MM.1S (cell line): ENCODE measurements at regions not wholly inside any gene's neighbourhood (a gene's known extent, or its start where the extent isn't known, plus 50 kb on each side); places are given as distances from the start of the nearest gene placed in this dataset.

Experiments used
- DNase-seq: peaks from one replicate; pipeline ENCODE4 v3.0.0-alpha.2; 2015
- H2AFZ ChIP-seq: fragments of 300-600 bp; sonication (generic); 2 replicates; pipeline ENCODE4 v1.6.0; 2016; ENCODE audit warnings: antibody characterized with exemption, low read length
- H3F3A ChIP-seq: fragments of 300-600 bp; sonication (generic); 2 replicates; pipeline ENCODE4 v1.6.1; 2016; ENCODE audit warnings: mild to moderate bottlenecking, antibody characterized with exemption, low read length, moderate library complexity, mixed read lengths; ENCODE audit not compliant: insufficient read depth
- H3K27ac ChIP-seq: fragments of 300-600 bp; sonication (generic); 2 replicates; pipeline ENCODE4 v1.5.1; 2016; ENCODE audit warnings: mild to moderate bottlenecking, low read length
- H3K27me3 ChIP-seq: fragments of 300-600 bp; sonication (generic); replicated peaks from 2 replicates; pipeline ENCODE4 v1.6.0; 2016; ENCODE audit warnings: low read length; ENCODE audit not compliant: insufficient read depth
- H3K36me3 ChIP-seq: fragments of 300-600 bp; sonication (generic); replicated peaks from 2 replicates; pipeline ENCODE4 v1.6.1; 2016; ENCODE audit warnings: mild to moderate bottlenecking, low read length, mixed read lengths; ENCODE audit not compliant: insufficient read depth
- H3K4me1 ChIP-seq: fragments of 300-600 bp; sonication (generic); 2 replicates; pipeline ENCODE4 v1.6.1; 2016; ENCODE audit warnings: low read length, mixed read lengths
- H3K4me2 ChIP-seq: fragments of 300-600 bp; sonication (generic); 2 replicates; pipeline ENCODE4 v1.6.0; 2016; ENCODE audit warnings: low read depth, low read length
- H3K4me3 ChIP-seq: fragments of 300-600 bp; sonication (generic); 2 replicates; pipeline ENCODE4 v1.5.1; 2016; ENCODE audit warnings: low read length, mixed read lengths
- H3K79me2 ChIP-seq: fragments of 300-600 bp; sonication (generic); 2 replicates; pipeline ENCODE4 v1.6.1; 2016; ENCODE audit warnings: mixed run types, low read length, mixed read lengths
- H3K9ac ChIP-seq: fragments of 300-600 bp; sonication (generic); 2 replicates; pipeline ENCODE4 v1.6.1; 2016; ENCODE audit warnings: low read length, mixed read lengths
- H3K9me2 ChIP-seq: fragments of 300-600 bp; sonication (generic); replicated peaks from 2 replicates; pipeline ENCODE4 v1.6.1; 2016; ENCODE audit warnings: mild to moderate bottlenecking, low read length, mixed read lengths; ENCODE audit not compliant: insufficient read depth
- H3K9me3 ChIP-seq: fragments of 300-600 bp; sonication (generic); replicated peaks from 2 replicates; pipeline ENCODE4 v1.6.1; 2016; ENCODE audit warnings: mild to moderate bottlenecking, low read length, mixed read lengths; ENCODE audit not compliant: insufficient read depth
- H4K20me1 ChIP-seq: fragments of 300-600 bp; sonication (generic); 2 replicates; pipeline ENCODE4 v1.6.1; 2016; ENCODE audit warnings: mild to moderate bottlenecking, low read length, moderate library complexity, mixed read lengths; ENCODE audit not compliant: insufficient read depth
- CTCF ChIP-seq: fragments of 300-600 bp; sonication (generic); IDR thresholded peaks from 2 replicates; pipeline ENCODE4 v1.5.1; 2016; ENCODE audit warnings: antibody characterized with exemption, low read length, mixed read lengths
- EZH2 ChIP-seq: fragments of 300-600 bp; sonication (generic); optimal IDR thresholded peaks from 2 replicates; pipeline ENCODE3; 2017; ENCODE audit warnings: low read depth, mild to moderate bottlenecking, antibody characterized with exemption, low read length, mixed read lengths
- EZH2phosphoT487 ChIP-seq: fragments of 300-600 bp; sonication (generic); IDR thresholded peaks from 2 replicates; pipeline ENCODE4 v1.6.1; 2018; ENCODE audit warnings: antibody characterized with exemption, low read length

DNA sequence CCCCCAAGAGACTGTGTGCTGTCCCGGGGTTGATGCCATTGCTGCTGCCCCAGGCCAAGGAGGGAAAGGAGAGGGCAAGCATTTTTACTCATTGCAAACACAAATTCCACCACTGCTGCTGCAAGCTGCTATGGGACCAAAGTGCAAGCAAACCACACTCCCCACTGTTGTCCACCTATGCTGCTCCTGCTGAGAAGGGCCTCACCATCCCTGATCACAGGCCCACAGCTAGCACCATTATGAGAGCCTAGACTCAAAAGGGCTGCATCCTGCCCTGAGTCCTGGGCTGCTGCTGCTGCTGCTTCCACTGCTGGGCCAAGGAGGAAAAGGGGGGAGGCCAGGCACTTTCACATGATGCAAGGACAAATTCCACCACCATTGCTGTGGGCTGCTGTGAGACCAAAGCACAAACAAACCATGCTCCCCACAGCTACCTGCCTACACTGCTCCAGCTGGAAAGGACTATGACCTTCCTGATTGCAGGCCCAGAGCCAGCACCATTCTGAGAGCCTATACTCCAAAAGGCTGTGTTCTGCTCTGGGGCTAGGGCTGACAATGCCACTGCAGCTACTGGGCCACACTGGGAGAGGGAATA, 218.2 kb upstream of the ZCCHC13 start:
- Histone ChIP-seq H3K9me3 (no peaks in the 10 kb centered on the region), H4K20me1 (no peaks in the 10 kb centered on the region), H3K4me2 (no peak overlapping the region), H2AFZ (no peak overlapping the region), H3K27ac (no peak overlapping the region), H3K9ac (no peak overlapping the region), H3F3A (no peaks in the 10 kb centered on the region), H3K27me3 (no peaks in the 10 kb centered on the region), H3K9me2 (no peaks in the 10 kb centered on the region), H3K79me2 (no peaks in the 10 kb centered on the region), H3K4me3 (no peak overlapping the region), H3K36me3 (no peaks in the 10 kb centered on the region), H3K4me1 (no peaks in the 10 kb centered on the region)
- no peak for TF ChIP-seq CTCF
- TF ChIP-seq EZH2phosphoT487: no peak
- no peak for TF ChIP-seq EZH2
- DNase-seq: no peak

DNA sequence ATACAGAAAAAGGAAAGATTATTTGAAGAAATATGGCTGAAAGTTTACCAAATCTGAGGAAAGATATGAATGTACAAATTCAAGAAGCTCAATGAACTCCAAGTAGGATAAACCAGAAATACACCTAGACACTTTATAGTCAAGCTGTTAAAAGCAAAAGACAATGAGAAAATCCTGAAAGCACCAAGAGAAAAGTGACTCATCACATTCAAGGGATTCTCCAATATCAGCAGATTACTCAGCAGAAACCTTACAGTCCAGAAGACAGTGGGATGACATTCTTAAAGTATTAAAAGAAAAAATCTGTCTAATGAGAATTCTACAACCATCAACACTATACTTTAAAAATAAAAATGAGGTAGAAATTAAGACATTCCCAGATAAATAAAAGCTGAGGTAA, 223.8 kb upstream of the ZCCHC13 start:
- Histone ChIP-seq H3K27me3 (no peaks in the 10 kb centered on the region), H3K4me1 (no peaks in the 10 kb centered on the region), H3K27ac (no peak overlapping the region), H3K9ac (no peak overlapping the region), H3K4me2 (no peak overlapping the region), H3K9me3 (no peaks in the 10 kb centered on the region), H3K9me2 (no peaks in the 10 kb centered on the region), H3K4me3 (no peak overlapping the region), H3F3A (no peaks in the 10 kb centered on the region), H3K36me3 (no peaks in the 10 kb centered on the region), H4K20me1 (no peaks in the 10 kb centered on the region), H2AFZ (no peak overlapping the region), H3K79me2 (no peaks in the 10 kb centered on the region)
- DNase-seq: no peak
- TF ChIP-seq EZH2phosphoT487 (no peak), CTCF (no peak), EZH2 (no peak)

DNA sequence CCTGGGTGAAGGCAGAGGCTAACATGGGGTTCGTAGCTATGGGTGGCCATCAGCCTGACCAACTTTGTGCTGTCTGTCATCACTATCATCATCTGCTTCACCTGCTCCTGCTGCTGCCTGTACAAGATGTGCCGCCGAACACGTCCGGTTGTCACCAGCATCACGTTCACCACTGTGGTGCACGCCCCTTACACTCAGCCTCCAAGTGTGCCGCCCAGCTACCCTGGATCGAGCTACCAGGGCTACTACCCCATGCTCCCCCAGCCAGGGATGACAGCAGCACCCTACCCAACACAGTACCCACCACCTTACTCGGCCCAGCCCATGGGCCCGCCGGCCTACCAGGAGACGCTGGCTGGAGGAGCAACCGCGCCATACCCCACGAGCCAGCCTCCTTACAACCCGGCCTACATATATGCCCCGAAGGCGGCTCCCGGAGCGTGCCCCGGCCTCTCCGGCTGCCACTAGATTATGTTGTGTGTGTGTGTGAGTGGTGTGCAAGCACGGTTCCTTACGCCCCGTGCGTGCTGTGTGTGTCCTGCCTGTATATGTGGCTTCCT, 213.4 kb upstream of the XIST start:
- Histone ChIP-seq H3K9me2 (no peaks in the 10 kb centered on the region), H3K27me3 (no peaks in the 10 kb centered on the region), H3F3A (no peaks in the 10 kb centered on the region), H3K4me1 (no peaks in the 10 kb centered on the region), H3K4me2 (no peak overlapping the region), H3K9me3 (no peaks in the 10 kb centered on the region), H3K36me3 (no peaks in the 10 kb centered on the region), H3K27ac (no peak overlapping the region), H3K4me3 (no peak overlapping the region), H2AFZ (no peak overlapping the region), H3K79me2 (no peaks in the 10 kb centered on the region), H4K20me1 (no peaks in the 10 kb centered on the region), H3K9ac (no peak overlapping the region)
- no peak for TF ChIP-seq CTCF
- no peak for TF ChIP-seq EZH2phosphoT487
- TF ChIP-seq EZH2: no peak
- no peak for DNase-seq
